Urothelium cell line (cell line): ENCODE measurements at regions not wholly inside any gene's neighbourhood (a gene's known extent, or its start where the extent isn't known, plus 50 kb on each side); places are given as distances from the start of the nearest gene placed in this dataset.
A peak's percentile ranks its signal among the peaks of the same experiment; 100 is the strongest.
"Not testable (repeated sequence)": the region's sequence is repeated elsewhere in the genome, so short reads cannot be mapped to it uniquely, and the experiment has no call there.

Experiments used
- DNase-seq: peaks from one replicate; pipeline ENCODE4 v3.0.0; 2011; ENCODE audit warnings: low spot score, mixed read lengths
- FAIRE-seq: peaks from 2 replicates; lab custom pipeline; 2011; peaks lifted over from hg19 to GRCh38; lab: Jason Lieb, UNC

DNA sequence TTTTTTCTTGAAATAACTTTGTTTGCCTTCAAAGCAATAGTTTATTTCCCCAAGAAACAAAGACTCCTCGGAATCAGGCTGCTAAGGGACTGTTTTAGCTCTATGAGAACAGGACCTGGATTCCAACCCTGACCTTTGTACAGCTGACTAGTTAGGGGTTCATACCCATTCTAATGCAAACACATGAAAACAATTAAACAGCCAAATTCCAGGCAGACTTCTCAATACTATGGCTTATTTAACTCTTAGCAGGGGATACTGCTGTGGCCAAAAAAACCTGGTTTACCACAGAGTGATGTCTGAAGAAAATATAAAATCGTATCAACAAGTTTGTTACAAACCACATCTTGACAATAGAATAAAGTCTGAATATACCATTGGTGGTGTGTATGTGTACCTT lies 129.6 kb upstream of the INTU start:
- DNase-seq (no peak), FAIRE-seq (no peak)

DNA sequence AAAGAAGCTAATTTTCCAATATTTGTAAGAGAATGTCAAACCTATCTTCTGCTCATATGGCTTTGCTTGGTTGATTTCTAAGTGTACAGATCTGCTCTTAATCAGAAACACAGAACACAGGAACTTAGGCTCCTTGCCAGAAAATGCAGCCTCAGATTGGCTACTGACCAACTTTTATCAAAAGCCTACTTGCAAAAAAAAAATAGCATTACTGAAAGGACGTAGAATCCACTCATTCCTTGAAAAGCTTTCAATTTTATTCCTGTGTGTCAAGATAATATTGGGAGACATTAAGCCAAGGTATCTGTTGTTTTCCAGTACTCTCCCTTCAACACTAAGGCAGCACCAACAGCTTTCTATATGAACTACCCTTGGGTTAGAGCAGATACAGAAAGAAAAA lies 127.6 kb upstream of the INTU start:
- FAIRE-seq: no peak

DNA sequence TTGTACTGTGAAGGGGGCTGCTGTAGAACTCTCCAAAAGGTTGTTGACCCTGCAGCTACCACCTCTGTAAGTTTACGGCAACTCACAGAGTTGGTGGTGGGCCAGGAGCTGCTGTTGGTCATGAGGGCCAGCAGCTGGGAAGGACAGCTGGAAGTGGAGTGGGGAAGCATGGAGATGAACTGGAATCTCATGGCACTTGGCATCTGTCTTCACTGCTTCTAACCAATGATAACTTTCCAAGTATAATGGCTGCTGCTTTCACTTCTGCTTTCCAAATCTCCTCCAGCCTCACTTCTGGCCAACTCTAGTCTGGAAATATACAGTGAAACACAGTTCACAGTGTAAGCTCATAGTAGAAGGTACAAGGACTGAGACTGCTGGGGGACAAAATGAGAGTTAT lies 126.5 kb upstream of the INTU start:
- no peak for FAIRE-seq
- no peak for DNase-seq

More for the DNA sequence above, 127.6 kb upstream of the INTU start:
- DNase-seq: peak; percentile 3

DNA sequence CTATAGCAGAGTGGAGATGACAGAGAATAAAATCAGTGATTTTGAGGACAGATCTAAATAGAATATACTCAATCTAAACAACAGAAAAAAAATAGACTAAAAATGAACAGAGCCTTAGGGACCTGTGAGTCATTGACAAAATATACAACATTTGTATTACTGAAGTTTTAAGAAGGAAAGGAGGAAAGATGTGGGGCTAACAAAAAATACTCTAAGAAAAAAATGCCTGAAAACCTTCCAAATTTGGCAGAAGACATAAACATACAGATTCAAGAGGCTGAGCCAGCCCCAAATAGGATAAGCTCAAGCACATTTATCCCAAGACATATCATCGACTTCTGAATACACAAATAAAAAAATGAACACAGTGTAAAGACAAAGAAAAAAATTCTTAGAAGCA lies 123.6 kb upstream of the INTU start:
- DNase-seq (no peak), FAIRE-seq (no peak)

DNA sequence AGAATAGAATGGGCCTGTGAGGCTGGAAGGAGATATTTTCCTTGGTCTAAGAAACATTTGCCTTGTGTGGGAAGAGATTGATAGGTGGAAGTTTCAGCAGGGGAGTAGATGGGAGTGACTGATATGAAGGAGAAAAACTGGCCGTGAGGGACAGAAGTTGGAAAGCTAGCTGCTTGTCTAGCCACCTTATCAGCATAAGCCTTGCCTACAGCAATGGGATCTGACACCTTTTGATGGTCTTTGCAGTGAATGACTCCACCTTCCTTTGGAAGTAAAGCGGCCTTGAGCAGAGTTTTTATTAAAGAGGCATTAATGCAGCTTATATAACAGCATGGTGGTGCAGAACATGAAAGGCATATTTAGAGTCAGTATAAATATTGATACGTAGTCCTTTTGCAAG lies 120.1 kb upstream of the INTU start:
- not testable (repeated sequence) for FAIRE-seq, DNase-seq

DNA sequence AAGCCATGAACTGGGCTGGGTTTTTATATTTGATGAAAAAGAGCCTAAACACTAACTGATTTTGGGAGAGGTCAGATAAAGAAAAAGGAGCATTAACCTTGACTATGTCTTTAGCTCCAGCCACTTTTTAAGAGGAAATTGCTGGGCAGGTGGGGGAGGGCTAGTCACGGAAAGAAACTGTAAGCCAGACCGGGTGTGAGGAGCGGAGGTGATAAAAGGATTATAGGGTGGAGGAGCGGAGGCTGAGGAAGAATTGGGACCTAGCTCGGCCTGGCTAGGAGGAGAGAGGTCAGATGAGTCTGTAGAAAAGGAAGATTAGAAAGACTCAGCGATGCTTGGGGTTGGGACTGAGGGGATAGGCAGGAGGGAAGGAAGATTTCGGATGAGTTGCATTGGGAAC lies 117.5 kb upstream of the INTU start:
- not testable (repeated sequence) for DNase-seq, FAIRE-seq

DNA sequence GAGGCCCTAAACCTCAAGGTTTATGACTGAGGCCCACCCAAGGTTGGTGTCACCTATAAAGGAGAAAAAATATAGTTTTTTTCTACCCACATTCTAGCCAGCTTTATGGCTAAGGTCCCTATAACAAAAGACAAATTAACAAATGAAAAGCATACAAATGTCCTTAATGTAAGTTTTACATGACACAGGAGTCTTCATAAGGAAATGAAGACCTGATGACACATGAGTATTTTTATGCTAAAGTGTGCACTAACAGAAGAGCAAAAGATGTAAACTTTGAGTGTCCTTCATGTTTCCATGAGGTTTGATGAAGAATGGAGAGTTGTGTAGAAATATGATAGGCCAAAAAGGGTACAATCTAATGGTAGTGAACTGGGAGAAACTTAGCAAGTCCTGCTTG lies 114.7 kb upstream of the INTU start:
- no peak for FAIRE-seq
- no peak for DNase-seq

DNA sequence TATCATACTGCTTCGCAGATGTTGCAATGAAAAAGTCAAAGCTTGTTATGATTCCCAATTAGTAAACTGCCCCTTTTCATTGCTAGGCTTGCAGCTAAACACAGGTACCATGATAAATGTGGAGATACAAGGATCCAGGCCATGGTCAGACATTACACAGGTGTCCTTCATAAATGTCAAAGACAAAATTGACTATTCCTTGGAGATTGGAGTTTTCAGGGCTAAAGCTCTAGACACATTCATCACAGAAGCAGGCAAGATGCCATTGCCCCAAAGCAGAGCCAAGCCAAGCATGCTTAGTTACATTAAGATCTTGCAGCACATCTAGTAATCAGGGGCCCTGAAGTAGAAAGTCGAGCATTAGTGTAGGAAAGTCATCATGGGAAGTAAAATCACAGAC lies 111.3 kb upstream of the INTU start:
- no peak for FAIRE-seq
- DNase-seq: no peak

DNA sequence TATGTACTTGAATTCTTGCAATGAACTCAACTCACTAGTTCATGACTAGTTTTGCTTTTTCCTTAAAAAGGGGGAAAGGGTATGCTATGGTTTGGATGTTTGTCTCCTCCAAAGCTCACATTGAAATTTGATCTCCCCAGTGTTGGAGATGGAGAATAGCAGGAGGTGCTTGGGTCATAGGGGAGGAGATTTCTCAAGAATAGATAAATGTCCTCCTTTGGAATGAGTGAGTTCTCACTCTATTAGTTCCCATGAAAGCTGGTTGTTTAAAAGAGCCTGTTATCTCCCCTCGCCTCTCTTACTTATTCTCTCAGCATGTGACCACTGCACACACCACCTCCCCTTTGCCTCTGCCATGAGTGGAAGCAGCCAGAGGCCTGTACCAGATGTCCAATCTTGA lies 109.4 kb upstream of the INTU start:
- no peak for FAIRE-seq
- no peak for DNase-seq

DNA sequence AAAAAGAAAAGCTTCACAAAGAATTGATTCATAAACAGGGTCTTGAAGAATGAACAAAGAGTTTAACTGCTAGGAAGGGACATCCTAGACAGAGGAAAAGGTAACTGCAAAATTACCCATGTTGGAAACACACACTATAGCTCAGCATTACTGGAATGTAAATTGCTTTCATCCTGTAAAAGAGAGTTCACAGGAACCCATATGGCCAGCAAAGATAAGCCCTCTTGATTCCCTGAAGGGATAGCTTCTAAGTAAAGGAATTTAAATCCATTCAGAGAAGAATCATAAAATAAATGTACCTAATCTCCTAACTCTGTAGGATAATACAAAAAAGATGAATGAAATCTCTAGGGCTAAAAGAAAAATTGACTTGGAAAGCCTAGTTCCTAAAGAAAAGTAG lies 107.1 kb upstream of the INTU start:
- DNase-seq (no peak), FAIRE-seq (no peak)

DNA sequence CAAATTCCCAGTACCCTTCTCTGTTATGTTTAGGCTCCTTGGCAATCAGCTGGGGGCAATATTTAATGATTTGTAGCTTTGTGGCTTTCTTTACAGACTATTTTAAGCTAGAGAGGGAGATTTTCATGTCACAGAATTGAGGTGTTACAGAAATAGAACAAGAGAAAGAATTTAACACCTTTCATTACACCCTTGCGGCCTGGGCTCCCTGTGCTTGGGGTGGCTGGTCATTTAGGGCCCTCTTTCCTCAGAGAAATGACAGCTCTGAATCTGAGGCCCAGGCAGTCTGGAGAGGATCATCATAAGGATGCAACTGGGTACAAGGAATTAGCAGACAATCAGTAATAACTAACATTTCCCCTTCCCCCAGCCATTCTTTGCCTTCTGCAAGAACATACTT lies 104.5 kb upstream of the INTU start:
- DNase-seq (no peak), FAIRE-seq (no peak)

DNA sequence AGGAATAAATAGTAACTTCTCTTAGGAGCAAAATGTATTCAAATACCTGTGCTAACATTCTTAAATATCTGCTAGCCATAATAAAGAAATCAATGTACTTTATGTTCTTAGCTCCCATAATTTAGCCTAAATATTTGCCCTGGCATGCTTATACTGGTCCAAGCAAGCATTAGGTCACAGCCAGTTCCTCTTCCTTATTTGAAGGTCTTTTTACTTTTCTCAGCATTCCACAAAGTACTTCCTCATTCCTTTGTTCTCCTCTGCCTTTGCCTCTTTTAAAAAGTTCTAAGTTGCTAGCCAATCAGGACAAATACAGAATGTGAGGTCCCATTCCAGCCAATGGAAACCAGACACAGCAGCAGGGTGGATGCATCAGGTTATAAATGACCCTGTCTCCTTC lies 102.9 kb upstream of the INTU start:
- DNase-seq, FAIRE-seq: not testable (repeated sequence)

DNA sequence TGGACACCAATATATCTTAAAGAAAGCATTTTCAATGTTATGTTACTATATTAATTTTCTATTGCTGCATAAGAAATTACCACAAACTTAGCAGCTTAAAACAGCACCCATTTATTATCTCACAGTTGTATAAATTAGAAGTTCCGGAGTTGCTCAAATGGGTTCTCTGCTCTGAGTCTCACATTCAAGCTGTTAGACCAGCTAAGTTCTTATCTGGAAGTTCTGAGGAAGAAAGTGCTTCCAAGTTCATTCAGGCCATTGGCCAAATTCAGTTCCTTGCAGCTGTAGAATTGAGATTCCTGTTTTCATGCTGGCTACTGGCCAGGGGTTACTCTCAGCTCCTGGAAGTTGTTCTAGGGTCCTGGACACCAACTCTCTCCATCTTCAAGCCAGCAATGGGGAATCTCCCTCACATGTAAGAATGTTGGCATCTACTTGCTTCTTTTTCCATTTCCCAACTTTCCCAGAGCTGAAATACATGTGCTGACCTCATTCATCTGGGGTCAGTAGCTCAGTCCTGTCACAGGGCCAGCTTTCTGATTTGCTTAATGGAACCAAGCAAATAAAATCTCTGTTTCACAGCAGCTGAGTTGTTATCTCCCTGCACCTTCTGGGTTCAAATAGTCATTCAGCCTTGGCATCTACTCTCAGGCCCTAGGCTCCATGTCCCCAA lies 99.6 kb upstream of the INTU start:
- DNase-seq (no peak), FAIRE-seq (no peak)

DNA sequence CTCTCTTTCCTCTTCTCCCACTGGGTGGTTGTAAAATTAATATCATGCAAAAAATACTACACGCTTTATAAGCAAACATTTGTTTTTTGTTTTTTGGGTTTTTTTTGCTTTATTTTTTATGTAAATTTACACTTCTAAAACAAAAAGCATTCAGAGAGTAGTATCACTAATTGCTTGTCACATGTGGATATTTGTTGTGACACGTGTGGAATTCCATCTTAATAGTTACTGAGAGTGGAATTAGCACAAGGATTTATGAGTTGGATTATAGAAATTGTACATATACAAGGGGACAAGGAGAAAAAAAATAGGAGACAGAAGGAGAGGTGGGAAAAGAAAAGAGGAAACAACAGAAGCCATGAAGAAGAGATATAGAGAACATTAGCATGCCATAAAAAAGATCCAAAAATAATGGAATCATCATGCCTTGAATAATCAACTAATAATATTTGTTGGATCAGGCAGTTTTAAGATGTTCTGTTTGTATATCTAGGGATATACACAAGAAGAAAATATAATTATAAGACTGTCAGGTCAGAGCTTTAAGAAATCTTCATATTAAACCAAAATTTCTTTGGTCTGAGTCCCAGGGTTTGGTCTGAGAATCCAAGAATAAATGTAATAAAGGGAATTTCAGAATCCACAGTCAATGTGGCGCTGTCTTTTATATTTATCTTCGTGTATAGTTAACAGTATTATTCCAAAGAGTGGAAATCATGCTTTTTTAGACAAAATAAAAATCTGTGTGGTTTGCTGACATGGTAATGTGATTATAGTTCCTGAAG lies 98.5 kb upstream of the INTU start:
- DNase-seq (no peak), FAIRE-seq (no peak)

DNA sequence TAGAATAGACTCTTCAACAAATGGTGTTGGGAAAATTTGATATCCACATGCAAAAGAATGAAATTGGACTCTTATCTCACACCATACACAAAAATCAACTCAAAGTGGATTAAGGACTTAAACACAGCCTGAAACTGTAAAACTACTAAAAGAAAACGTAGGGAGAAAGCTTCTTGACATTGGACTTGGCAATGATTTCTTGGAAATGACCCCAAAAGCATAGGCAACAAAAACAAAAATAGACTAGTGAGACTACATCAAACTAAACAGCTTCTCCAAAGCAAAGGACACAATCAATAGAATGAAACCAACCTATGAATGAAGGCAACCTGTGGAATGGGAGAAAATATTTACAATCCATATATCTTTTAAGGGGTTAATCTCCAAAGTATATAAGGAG lies 94.7 kb upstream of the INTU start:
- no peak for FAIRE-seq
- no peak for DNase-seq

DNA sequence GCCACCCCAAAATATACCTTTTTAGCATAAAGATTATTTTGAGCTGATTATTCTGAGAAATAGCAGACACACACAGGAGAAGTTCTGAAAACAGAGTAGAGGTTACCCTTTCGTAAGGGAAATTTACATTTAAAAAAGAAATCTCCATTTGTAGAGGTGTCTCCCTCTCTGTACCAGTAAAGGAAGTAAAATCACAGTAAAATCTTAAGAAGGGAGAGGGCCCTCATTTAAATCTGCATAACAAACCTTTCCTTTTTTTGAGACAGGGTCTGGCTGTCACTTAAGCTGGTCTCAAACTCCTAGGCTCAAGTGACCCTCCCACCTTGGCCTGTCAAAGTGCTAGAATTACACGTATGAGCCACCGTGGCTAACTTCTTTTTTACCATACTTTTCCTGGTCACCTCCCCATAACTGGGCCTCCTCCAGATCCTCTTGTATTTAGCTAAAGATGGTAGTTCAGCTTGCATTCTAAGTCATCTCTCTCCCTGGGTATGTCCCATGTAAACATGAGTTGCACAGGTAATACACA lies 92.2 kb upstream of the INTU start:
- FAIRE-seq (no peak), DNase-seq (no peak)

DNA sequence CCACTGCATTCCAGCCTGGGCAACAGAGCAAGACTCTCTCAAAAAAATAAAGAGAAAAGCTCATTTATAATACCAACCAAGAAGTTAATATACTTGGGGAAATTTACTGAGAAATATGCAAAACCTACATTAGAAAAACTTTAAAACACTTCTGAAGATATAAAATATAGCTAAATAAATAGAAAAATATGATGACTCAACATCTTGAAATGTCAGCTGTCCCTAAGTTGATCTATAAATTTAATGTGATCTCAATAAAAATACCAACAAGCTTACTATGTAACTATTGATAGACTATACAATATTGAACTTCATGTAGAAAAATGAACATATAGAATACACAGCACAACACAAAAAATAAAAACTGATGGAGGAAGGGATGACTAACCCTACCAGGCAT lies 87.5 kb upstream of the INTU start:
- DNase-seq: no peak

DNA sequence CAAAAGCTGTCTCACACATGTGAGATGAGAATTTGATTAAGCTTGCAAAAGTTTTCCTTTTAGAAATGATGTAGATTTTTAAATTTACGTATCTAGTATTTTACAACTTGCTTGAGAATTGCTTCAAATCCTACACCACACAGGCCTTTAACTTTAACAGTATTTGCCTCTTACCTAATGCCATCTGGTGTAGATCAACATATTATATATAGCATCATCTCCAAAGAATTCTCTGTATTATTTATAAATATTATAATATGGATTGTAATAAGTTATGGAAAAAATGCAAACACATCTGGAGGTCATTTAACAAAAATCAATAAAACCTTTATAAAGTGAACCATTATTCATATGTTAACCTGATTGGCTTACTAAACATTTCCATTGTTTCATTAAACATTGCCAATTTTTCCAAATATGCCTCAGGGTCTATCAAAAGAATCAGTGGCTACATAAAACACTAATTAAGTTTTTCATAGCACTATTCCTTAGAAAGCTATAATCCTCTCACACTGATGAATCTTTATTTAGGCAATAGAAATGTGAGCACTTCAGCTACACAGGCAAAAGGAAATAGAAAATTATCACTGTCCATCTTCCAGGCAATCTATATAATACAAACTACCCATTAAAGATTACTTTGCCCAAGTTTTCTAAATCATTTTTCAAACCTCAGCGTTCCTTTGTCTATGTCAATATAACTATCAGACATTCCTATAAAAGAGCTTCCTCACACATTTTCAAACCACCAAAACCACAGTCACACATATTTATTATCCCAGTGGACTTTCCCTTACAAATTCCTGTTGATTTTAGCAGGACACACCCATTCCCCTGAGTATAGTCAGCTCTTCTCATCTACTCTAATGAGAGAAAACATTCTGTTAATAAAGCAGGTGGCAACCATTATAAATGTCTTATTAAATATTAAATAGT lies 83.5 kb upstream of the INTU start:
- FAIRE-seq: no peak
- DNase-seq: peak; percentile 11

More for the DNA sequence above, 87.5 kb upstream of the INTU start:
- FAIRE-seq: no peak

DNA sequence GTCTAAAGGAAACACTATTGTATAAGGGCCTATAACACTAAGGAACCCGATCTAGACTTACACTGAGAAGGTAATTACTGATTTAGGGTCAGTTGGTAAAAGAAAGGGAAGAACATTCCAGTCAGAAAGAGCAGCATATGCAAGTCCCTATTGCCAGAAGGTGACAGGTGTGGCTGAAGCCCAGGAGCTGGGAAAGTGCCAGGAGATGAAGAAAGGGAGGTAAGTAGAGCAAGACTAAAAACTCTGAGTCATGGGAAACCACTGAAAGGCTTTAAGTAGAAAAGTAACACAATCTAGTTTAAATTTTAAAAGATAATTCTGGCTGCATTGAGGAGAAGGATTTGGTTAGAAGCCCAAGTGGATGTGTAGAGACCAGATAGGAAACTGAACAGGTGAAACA lies 77.7 kb upstream of the INTU start:
- DNase-seq (no peak), FAIRE-seq (no peak)

DNA sequence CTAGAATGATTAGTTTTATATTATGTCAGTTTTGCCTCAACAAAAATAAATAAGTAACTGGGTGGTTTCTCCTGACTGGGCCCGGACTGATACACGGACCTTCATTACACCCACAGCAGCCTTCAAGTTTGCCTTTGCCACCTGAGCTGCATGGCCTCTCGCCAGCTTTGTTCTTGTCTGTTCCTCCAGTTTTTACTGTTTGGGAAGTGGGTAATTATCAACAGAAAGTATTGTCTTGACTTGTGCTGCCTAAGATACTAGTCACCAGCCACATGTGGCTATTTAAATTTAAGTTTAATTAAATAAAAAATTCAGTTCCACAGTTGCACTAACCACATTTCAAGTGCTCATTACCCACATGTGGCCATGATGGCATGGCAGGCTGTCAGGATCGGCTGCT lies 74.7 kb upstream of the INTU start:
- FAIRE-seq (no peak), DNase-seq (no peak)
